Keratinocyte (primary cell): ENCODE measurements at regions not wholly inside any gene's neighbourhood (a gene's known extent, or its start where the extent isn't known, plus 50 kb on each side); places are given as distances from the start of the nearest gene placed in this dataset.

Experiments
- DNase-seq: peaks from one replicate; pipeline ENCODE4 v3.0.0-alpha.2; 2011; ENCODE audit warnings: low read depth, missing footprints, low spot score
- FAIRE-seq: peaks from 2 replicates; lab custom pipeline; 2011; peaks lifted over from hg19 to GRCh38; lab: Jason Lieb, UNC
- H2AFZ ChIP-seq: 2 replicates; pipeline ENCODE4 v1.6.0; 2012; ENCODE audit warnings: low read length, control low read depth, inconsistent platforms; ENCODE audit not compliant: control insufficient read depth
- H3K27ac ChIP-seq: 2 replicates; pipeline ENCODE4 v1.5.1; 2011; ENCODE audit warnings: low read length; ENCODE audit not compliant: control insufficient read depth, insufficient read depth
- H3K27me3 ChIP-seq: 3 replicates; pipeline ENCODE4 v1.6.0; 2011; ENCODE audit warnings: low read length; ENCODE audit not compliant: control insufficient read depth, insufficient read depth; ENCODE audit errors: extremely low read depth
- H3K36me3 ChIP-seq, 2 experiments: 2 replicates in 1 of 2; 3 replicates in 1 of 2; pipeline ENCODE4 v1.5.1; 2011; ENCODE audit warnings: low read length in 2 of 2, mild to moderate bottlenecking in 1 of 2; ENCODE audit not compliant: control insufficient read depth in 2 of 2, insufficient read depth in 2 of 2; ENCODE audit errors: extremely low read depth in 1 of 2
- H3K4me1 ChIP-seq: 3 replicates; pipeline ENCODE4 v1.5.1; 2011; ENCODE audit warnings: low read length; ENCODE audit not compliant: control insufficient read depth, insufficient read depth; ENCODE audit errors: extremely low read depth
- H3K4me2 ChIP-seq: 3 replicates; pipeline ENCODE4 v1.6.0; 2011; ENCODE audit warnings: low read depth, low read length; ENCODE audit not compliant: control insufficient read depth, insufficient read depth; ENCODE audit errors: extremely low read depth
- H3K4me3 ChIP-seq, 3 experiments: fragments of 200-600 bp in 1 of 3; sonication (generic) in 1 of 3; 2 replicates in 2 of 3; 3 replicates in 1 of 3; pipeline ENCODE4 v1.5.1; 2011 to 2016; ENCODE audit warnings: low read length in 3 of 3, mild to moderate bottlenecking in 3 of 3, control low read depth in 2 of 3, inconsistent platforms in 1 of 3, low read depth in 1 of 3, mixed read lengths in 1 of 3, mixed run types in 1 of 3, moderate library complexity in 1 of 3; ENCODE audit not compliant: control insufficient read depth in 2 of 3, insufficient read depth in 2 of 3; ENCODE audit errors: extremely low read depth in 1 of 3
- H3K79me2 ChIP-seq: 2 replicates; pipeline ENCODE4 v1.6.0; 2012; ENCODE audit warnings: low read length; ENCODE audit not compliant: control insufficient read depth, insufficient read depth
- H3K9ac ChIP-seq: 3 replicates; pipeline ENCODE4 v1.6.0; 2011; ENCODE audit warnings: low read length; ENCODE audit not compliant: control insufficient read depth, insufficient read depth; ENCODE audit errors: extremely low read depth
- H3K9me1 ChIP-seq: 3 replicates; pipeline ENCODE4 v1.6.0; 2011; ENCODE audit warnings: low read length; ENCODE audit not compliant: control insufficient read depth, insufficient read depth; ENCODE audit errors: extremely low read depth
- H3K9me3 ChIP-seq: 2 replicates; pipeline ENCODE4 v1.5.1; 2012; ENCODE audit warnings: low read depth, low read length; ENCODE audit not compliant: control insufficient read depth
- H4K20me1 ChIP-seq: 3 replicates; pipeline ENCODE4 v1.6.0; 2011; ENCODE audit warnings: low read length; ENCODE audit not compliant: control insufficient read depth, insufficient read depth; ENCODE audit errors: extremely low read depth
- CTCF ChIP-seq, 3 experiments: IDR thresholded peaks in 1 of 3; conservative IDR thresholded peaks in 1 of 3; optimal IDR thresholded peaks in 1 of 3; 2 replicates in 2 of 3; 3 replicates in 1 of 3; pipeline versions ENCODE3 to v1.5.1; 2011; ENCODE audit warnings: low read length in 3 of 3, mild to moderate bottlenecking in 3 of 3, moderate library complexity in 2 of 3, control low read depth in 1 of 3, inconsistent platforms in 1 of 3; ENCODE audit not compliant: insufficient read depth in 2 of 3; ENCODE audit errors: extremely low read depth in 1 of 3
- EZH2 ChIP-seq: IDR thresholded peaks from one replicate; pipeline ENCODE4 v1.6.1; 2012; ENCODE audit warnings: inconsistent platforms, mild to moderate bottlenecking, low read length, moderate library complexity
- dilution Hi-C: fragments of 300-500 bp; cut with MboI; formaldehyde crosslinking; loops from one replicate; pipeline ENCODE4 v1.7.0; 2020; ENCODE audit warnings: low sequenced_read_pairs; ENCODE audit not compliant: extremely low pct_ligation_motif_present

- no peak for TF ChIP-seq EZH2
- TF ChIP-seq CTCF (optimal IDR thresholded peaks at IDR 0.05 in 1 of 3, IDR thresholded peaks at IDR 0.05 in 1 of 3, conservative IDR thresholded peaks at IDR 0.05 in 1 of 3; ENCODE audit: extremely low read depth in 1 of 3, insufficient read depth in 2 of 3, low read length in 3 of 3): no peak
- Histone ChIP-seq H3K9ac (no peak overlapping the region), H3K27ac (no peak overlapping the region), H3K27me3 (no peaks in the 10 kb centered on the region), H3K4me3 (no peak overlapping the region), H3K79me2 (no peaks in the 10 kb centered on the region), H3K9me1 (no peaks in the 10 kb centered on the region), H3K4me1 (no peaks in the 10 kb centered on the region), H3K9me3 (no peaks in the 10 kb centered on the region), H2AFZ (no peak overlapping the region), H3K36me3 (no peaks in the 10 kb centered on the region), H3K4me2 (no peak overlapping the region), H4K20me1 (no peaks in the 10 kb centered on the region)
- FAIRE-seq (no peak), DNase-seq (no peak)
- dilution Hi-C loops: no loop called here
Observed at GRCh38 chr2:8491296-8492027, 190.4 kb upstream of the ID2 start.

GRCh38 chr2:8494151-8494550, 187.7 kb upstream of the ID2 start:
- TF ChIP-seq CTCF (optimal IDR thresholded peaks at IDR 0.05 in 1 of 3, IDR thresholded peaks at IDR 0.05 in 1 of 3, conservative IDR thresholded peaks at IDR 0.05 in 1 of 3; ENCODE audit: extremely low read depth in 1 of 3, insufficient read depth in 2 of 3, low read length in 3 of 3): no peak
- TF ChIP-seq EZH2: no peak
- H3K4me3 ChIP-seq: no peak overlapping the region
- no peak overlapping the region for H3K4me2 ChIP-seq
- no peaks in the 10 kb centered on the region for H3K9me1 ChIP-seq
- H4K20me1 ChIP-seq: no peaks in the 10 kb centered on the region
- H2AFZ ChIP-seq: no peak overlapping the region
- H3K4me1 ChIP-seq: no peaks in the 10 kb centered on the region
- H3K27ac ChIP-seq: no peak overlapping the region
- dilution Hi-C loops: no loop called here
- H3K9me3 ChIP-seq: no peaks in the 10 kb centered on the region
- no peaks in the 10 kb centered on the region for H3K36me3 ChIP-seq
- H3K27me3 ChIP-seq: no peaks in the 10 kb centered on the region
- no peak overlapping the region for H3K9ac ChIP-seq
- no peak for DNase-seq
- no peak for FAIRE-seq
- H3K79me2 ChIP-seq: no peaks in the 10 kb centered on the region
